ENCODE measurements at regions not wholly inside any gene's neighbourhood (a gene's known extent, or its start where the extent isn't known, plus 50 kb on each side); places are given as distances from the start of the nearest gene placed in this dataset.
"Not testable (repeated sequence)": the region's sequence is repeated elsewhere in the genome, so short reads cannot be mapped to it uniquely, and the experiment has no call there.

DNA sequence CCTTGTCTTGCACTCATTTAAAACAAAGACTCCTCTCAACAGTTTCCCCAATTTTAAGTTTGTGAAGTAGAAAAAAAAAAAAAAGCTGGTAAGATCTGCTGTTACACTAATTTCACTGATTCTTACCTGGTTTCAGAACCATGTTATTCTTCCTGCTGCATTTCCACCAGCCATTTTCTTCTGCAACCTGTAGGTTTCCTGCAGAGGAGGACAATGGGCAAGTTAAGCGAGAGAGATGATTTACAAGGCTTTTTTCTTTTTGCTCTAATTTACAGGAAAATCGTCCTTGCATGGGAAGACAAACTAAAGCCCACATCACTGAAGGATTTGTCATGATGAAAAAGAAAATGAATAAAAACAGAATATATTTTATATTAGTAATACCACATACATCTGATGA, 86.0 kb upstream of the SMARCA2 start:
- no peak for DNase-seq (ENCODE audit: extremely low spot score, insufficient read length, low read depth)
- peak; percentile 51 for FAIRE-seq

DNA sequence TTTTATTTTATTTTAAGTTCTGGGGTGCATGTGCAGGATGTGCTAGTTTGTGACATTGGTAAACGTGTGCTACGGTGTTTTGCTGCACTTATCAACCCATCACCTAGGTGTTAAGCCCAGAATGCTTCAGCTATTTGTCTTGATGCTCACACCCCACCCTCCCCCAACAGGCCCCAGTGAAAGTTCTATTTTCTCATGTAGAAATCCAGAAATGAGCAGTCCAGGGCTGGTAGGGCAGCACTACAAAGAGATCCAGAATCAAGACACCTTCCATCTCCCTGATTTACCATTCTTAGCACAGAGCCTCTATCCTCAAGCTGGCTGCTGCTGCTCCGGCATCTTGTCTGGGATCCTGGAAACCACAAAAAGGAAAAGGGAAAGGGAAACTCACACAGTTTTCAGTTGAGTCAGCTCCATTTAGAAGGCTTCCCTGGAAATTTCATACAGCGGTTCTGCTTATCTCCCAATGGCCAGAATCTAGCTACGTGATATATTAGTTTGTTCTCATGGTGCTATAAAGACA, 85.4 kb upstream of the SMARCA2 start:
- DNase-seq (ENCODE audit: extremely low spot score, insufficient read length, low read depth) (no peak), FAIRE-seq (no peak)

DNA sequence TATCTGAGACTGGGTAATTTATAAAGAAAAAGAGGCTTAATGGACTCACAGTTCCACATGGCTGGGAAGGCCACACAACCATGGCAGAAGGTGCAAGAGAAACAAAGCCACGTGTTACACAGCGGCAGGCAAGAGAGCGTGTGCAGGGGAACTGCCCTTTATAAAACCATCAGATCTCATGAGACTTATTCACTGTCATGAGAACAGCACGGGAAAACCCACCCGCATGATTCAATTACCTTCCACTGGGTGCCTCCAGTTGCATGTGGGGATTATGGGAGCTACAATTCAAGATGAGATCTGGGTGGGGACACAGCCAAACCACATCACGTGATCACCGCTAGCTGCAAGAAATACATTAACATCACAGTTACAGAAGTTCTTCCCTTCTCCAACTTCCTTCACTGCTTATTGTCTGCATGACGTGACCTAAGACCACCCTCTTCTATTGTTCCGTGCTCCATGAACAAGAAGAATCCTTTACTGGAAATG, 84.9 kb upstream of the SMARCA2 start:
- FAIRE-seq: peak; percentile 91
- not testable (repeated sequence) for DNase-seq (ENCODE audit: extremely low spot score, insufficient read length, low read depth)

DNA sequence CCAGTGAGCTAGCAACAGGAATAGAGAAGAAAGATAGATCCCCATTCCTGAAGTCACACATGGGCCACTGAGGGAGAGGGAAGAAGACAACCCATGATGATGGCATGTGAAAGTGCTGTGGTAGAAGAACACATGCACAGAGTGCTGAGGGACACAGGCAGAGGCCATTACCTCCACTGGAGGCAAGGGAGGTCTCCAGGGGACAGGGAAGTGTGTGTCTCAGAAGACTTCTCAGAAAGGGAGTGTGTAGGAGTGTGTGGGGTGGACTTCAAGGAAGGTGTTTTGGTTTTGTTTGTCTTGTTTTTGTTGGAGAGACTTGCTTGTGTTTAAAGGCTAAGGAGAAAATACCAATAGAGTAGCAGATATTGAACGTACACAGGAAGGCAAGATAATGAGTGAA, 77.0 kb upstream of the SMARCA2 start:
- no peak for DNase-seq (ENCODE audit: extremely low spot score, insufficient read length, low read depth)
- no peak for FAIRE-seq

DNA sequence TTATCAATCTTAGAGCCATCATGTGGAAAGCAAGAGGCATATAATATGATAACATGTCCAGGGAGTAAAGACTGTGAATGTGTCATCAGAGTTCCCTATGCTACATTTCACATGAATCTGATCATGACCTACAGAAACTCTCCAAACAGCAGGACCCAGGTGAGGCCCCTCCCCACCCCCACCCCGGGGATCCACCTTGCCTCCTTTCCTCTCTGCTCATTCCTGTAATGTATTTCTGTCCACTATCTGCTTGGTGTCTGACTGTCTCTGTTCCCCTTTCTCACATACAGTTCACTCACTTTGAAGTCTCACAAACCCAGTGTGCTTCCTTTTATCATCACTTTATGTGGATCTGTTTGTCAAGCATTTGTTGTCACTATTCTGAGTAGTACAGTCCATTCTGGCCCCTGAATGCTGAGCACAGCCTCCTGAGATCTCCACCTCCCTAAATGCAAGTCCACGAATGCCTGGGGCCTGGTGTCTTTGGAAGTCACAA, 76.4 kb upstream of the SMARCA2 start:
- DNase-seq (ENCODE audit: extremely low spot score, insufficient read length, low read depth) (no peak), FAIRE-seq (peak; percentile 94)

DNA sequence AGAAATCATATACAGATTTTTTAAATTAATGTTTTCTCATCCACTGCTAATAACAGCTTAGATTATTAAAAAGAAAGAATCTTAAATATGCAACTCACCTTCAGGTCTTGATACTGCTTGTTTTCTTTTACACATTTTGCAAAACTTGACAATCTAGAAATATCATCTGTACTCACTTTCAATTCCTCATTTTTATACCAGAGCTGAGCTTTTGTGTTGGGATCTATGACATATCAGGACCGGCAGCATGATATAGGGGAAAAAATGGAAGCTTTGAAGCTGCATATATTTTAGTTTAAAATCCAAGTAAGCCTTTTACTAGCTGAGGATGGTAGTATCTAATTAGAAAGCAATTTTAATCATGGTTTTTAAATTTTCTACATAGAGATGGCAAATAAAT, 75.7 kb upstream of the SMARCA2 start:
- FAIRE-seq (peak; percentile 47), DNase-seq (ENCODE audit: extremely low spot score, insufficient read length, low read depth) (no peak)

DNA sequence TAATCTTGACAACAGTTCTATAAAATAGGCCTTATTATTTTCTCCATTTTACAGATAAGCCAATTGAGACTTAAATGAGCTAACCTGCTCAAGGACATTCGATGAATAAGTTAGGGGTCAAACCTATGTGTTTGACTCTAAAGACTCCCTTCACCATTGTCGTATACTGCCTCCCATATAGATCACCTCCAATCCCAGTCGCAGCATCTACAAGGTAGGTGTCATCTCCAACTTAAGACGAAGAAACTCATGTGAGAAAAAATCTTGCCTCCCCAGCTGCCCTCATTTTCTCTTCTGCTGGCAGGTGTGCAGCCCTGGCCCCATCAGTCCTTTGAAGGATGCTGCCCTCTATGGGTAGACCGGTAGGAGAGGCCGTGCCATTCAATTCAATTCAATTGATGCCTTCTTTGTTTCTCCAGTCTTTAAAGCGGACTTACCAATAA, 75.2 kb upstream of the SMARCA2 start:
- DNase-seq (ENCODE audit: extremely low spot score, insufficient read length, low read depth) (peak; percentile 61), FAIRE-seq (peak; percentile 90)

DNA sequence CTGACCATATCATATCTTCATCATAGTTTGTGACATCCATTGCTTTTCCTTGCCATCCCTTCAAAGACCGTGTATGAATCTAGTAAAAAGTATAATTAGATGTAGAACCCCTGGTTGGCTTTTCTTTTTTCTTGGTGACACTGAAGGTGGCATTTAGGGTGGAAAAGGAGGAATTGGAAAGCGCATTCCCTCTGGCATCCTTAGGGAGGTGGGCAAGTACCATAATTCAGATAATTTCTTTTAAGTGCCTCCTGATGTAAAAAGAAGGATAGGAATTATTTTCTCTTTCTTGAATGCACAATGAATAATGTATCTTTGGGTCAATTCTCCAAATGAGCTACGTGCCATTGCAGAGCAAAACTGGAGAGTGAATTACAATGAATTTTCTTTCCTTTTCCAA, 73.2 kb upstream of the SMARCA2 start:
- no peak for FAIRE-seq
- DNase-seq (ENCODE audit: extremely low spot score, insufficient read length, low read depth): no peak

DNA sequence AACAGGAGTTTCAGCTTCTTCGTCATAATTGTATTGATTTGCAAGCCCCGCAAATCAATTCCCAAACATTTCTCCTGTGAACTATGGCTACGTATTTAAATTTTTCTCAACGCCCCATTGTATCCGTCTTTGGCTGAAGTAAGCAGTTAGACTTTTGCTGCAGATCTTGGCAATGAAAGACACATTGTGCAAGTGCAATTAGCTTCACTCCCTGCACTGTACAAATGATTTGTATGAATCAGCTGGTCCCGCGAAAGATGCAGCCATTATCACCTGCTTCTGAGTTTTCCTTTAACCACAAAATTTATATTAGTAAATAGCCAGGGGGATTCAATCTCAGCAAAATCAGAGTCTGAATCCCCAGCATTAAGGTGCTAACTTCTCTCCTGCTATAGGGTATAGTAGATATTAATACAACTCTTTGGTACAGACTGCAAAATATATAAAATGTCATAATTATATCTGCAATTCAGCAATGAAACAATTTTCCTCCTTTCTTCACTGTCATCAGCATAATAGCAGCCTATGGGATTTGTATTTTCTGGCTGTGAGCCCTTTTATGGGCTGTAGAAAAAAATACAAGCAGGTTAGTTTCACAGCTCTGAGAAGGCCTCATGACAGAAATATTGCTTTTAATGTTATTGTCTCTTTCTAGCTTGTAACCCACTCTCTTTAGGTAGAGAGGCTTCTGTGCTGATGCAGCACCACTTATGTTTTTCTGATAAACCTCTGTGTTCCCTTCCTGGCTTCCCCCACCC, 68.4 kb upstream of the SMARCA2 start:
- FAIRE-seq: no peak
- no peak for DNase-seq (ENCODE audit: extremely low spot score, insufficient read length, low read depth)

DNA sequence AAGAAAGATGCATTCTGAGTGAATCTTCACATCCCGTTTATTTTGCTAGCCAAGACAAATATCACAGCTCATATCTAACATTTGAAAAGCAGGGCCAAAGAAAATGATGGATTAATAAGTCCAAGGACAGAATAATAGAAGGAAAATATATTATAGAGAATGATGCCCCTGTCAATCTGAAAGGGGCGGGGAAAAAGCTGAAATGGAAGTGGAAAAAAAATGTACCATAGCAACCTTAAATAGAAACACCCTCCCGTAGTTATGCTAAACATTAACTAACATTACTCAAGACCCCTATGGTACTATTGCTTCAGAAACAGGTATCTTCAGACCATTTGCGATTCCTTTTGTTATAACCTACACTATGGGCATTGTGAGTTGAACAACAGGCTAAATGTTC, 67.7 kb upstream of the SMARCA2 start:
- no peak for FAIRE-seq
- no peak for DNase-seq (ENCODE audit: extremely low spot score, insufficient read length, low read depth)

DNA sequence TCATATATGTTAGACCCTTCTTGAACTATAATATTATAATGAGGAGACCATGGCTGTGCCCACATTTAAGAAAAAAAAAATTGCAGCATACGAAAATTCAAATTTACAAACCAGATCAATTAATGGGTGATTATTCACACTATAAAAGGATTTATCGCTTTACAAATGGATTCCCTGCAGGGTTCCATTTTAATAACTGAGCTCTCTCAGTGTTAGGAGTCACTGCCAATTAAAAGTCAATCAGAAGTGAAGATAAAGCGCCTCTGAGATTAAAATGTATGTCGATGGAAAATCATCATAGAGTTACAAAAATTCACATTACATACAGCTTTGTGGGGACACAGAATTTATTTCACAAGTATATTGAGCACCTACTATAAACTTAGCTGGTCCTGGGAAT, 66.6 kb upstream of the SMARCA2 start:
- DNase-seq (ENCODE audit: extremely low spot score, insufficient read length, low read depth): no peak

DNA sequence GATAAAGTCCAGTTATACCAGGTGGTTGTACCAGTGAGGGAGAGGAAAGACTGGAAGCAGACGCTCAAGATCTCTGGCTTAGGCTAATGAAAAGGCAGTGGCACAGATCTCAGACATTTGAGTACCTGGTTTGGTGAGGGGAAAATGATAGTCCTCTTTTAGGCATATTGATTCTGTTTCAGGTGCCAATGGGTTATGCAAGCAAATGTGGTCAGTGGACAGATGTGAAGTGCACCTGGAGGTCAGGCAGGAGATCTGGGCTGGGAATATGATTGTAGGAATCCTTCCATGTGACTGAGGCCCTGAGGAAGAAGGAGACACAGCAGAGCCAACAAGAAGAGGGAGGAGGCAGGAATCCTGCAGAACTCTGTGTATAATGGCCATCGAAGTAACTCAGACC, 63.7 kb upstream of the SMARCA2 start:
- DNase-seq (ENCODE audit: extremely low spot score, insufficient read length, low read depth): no peak

More for the DNA sequence above, 66.6 kb upstream of the SMARCA2 start:
- FAIRE-seq: no peak

DNA sequence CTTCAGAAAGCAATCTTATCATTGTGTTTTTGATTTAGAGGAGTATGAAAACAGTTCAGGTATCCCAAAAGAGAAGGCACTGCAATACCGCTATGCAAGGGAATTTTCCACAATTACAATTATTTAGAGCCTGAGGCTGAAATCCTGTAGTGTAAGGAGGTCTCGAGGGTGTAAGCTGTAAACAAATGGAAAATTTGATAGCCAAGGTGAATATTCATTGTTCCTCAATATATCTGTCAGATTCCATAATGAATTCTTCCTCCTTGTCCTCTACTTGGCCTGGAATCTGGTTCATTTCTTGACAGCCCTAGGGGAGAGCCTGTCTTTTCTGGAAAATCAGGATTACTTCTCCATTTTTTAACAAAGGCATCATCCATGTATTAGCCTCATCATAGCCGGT, 63.1 kb upstream of the SMARCA2 start:
- DNase-seq (ENCODE audit: extremely low spot score, insufficient read length, low read depth) (no peak), FAIRE-seq (no peak)

More for the DNA sequence above, 63.7 kb upstream of the SMARCA2 start:
- no peak for FAIRE-seq

DNA sequence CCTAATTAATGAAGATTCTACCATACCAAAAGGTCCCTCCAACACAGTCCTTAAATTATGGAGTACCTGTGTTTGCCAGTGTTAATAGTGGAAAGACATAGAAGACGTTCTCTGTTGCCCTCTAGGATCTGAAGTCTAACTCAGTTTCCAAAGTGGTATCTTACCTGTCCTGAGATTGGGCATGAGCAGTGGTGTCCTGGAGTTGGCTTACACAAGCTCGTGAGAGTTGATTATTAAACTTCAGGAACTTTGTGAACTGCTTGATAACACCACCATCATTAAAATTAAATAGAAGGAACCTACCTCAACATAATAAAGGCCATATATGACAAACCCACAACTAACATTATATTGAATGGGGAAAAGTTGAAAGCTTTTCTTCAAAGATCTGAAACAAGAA, 60.9 kb upstream of the SMARCA2 start:
- DNase-seq (ENCODE audit: extremely low spot score, insufficient read length, low read depth) (no peak), FAIRE-seq (no peak)

DNA sequence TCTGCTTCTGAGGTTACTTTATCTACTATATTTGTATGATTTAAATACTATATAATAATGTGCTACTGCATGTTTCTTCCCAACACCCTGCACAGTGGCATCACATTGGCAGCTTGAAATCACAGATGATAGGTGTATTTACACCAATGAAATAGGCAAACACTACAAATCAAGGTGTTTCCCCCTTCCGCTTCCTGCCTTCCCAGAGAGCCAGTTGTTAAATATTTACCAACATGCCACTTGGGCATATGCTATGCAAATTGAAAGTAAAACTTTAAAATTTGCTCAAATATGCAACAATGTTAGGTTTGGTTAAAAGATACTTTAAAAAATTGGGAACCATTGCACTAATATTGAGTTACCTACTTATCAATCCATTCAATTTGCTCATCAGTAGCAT, 58.2 kb upstream of the SMARCA2 start:
- no peak for DNase-seq (ENCODE audit: extremely low spot score, insufficient read length, low read depth)
- peak; percentile 15 for FAIRE-seq

DNA sequence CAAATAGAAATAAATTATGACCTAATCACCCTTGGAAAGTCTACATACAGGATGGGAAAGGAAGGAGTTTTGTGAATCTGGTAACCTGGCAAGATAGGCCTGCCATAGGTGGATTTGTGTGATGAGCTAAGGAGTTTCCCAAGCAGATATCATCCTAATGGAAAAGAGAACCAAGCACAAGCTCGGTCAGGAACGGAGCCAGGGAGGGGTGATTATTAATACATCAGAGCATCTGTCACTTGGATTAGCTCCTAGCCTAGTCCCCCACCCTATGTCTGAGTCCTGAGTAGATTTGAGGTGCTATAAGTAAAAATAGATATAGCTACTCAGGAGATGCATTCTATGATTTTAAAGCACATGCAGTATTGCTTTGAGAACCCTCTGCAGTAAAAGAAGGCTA, 57.3 kb upstream of the SMARCA2 start:
- DNase-seq (ENCODE audit: extremely low spot score, insufficient read length, low read depth): no peak
- FAIRE-seq: no peak

DNA sequence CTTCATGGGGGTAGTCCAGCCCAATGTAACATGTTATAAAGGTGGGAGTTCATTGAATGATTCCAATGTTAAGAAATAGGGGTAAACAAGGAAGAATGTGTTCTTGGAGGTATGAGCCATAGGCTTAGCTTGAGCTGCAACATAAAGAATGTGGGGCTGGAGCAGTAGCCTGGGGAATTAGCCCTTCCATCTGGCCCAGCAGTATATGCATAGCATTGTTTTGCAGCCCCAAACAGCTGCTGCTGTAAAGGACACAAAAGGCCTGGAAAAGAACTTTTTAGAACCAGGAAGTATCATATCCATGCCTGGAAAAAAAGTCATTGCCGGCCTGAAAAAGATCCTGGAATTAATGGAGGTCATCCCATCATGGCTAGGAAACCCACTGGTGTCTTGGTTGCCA, 55.8 kb upstream of the SMARCA2 start:
- no peak for FAIRE-seq
- no peak for DNase-seq (ENCODE audit: extremely low spot score, insufficient read length, low read depth)

DNA sequence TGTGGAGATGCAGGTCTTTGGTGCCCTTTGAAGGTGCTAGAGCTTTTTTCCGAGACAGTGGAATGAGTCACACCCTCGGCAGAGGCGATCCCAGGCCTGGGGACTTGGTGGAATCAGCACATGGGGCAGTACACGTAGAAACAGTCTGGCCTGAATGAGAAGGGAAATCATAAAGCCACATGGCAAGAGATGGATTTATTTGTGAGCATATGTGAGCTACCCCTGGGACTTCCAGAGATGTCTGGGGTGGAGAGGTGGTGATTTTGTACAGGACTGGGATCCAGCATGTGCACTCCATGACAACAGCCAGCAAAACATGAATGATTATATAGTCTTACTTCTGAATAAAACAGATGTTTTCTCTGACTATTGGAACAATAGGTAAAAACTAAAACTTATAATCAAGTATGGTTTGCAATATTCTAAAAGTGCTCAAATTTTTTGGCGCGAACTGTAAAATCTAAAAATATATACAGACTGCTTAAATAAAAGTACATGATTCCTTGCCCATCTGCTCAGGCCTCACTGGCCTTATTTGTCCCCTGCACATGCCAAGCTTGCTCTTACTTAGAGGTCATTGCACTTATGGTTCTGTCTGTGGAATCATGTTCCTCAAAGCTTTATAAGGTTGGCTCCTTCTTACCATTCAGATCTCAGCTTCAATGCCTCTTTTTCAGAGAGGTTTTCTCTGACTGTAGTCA, 54.7 kb upstream of the SMARCA2 start:
- DNase-seq (ENCODE audit: extremely low spot score, insufficient read length, low read depth) (no peak), FAIRE-seq (no peak)

DNA sequence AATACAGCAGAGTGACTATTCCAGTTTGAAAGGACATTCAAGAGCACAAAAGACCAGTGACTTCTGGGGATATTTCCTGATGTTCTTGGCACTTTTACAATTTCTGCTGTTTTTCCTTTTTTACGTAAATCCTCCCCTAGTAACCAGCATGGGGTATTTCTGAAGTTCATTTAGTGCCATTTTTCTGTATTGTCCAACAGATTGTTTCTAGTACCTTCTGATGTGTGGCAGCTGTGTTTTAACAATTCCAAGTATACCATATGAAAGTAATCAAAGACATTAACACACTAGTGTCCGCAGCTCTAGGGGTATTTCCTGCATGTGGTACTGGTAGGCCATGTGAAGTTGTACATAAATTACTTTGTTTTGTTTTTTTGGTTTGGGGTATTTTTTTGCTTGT, 53.0 kb upstream of the SMARCA2 start:
- DNase-seq (ENCODE audit: extremely low spot score, insufficient read length, low read depth) (no peak), FAIRE-seq (no peak)

DNA sequence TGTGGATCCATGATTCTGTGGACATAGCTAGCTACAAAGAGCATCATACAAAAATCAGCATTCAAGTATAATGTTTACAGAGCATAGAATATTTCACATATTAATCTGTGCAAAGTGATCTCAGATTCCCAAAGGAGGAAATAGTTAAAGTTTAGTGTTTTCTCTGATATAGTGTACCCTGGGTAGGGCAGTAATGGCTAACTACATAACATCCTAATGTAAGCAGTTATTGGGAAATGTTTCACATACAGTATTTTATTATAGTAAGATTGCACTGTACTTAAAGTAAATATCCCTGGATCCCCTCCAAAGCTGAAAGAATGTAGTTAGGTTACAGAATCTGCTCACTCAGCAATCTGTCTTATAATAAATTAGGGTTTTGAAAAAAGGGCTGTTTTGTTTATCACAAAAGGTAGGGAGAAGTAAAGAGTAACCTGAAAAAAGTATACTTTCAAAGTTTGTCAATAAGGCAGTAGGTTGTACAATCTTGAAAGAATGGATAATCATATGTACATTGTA, 52.5 kb upstream of the SMARCA2 start:
- DNase-seq (ENCODE audit: extremely low spot score, insufficient read length, low read depth) (no peak), FAIRE-seq (no peak)

DNA sequence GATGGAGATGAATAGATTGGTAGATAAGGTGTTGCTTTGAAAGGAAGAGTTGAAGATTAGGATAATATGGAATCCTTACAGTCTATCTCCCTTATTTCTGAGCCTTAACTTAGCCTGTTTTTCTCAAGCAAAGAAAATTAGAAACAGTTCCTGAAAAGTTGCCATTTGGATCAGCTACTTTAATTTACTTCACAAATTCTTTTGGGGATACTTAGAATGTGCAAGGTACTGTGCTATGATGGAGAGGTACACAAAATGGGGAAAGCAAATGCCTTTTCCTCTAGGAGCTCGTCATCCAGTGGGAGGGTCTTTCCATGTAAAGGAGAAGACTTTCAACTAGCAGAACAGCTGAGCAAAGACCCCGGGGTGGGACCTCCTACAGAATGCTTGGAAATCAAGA, 51.1 kb upstream of the SMARCA2 start:
- no peak for DNase-seq (ENCODE audit: extremely low spot score, insufficient read length, low read depth)
- no peak for FAIRE-seq
